ENCODE measurements at regions not wholly inside any gene's neighbourhood (a gene's known extent, or its start where the extent isn't known, plus 50 kb on each side); places are given as distances from the start of the nearest gene placed in this dataset.

DNA sequence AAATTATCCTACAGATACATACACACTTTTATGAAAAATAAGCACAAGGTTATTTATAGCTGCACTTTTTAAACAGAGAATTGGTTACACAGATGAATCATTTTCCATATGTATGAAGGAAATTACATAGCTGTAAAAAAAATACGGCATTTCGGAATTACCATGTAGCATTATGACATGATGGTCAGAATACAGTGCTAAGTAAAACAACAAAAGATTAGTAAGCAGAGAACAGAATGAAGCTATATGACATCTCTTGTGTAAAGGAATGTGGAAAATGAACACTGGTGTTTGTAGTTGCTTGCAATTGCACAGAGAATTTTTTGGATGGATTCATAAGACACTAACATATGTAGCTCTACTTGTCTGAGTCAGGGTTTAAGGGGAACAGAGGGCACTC, 1222.0 kb upstream of the PRKX start:
- no peak for DNase-seq (ENCODE audit: low read depth in 4 of 4, low spot score in 2 of 4)

DNA sequence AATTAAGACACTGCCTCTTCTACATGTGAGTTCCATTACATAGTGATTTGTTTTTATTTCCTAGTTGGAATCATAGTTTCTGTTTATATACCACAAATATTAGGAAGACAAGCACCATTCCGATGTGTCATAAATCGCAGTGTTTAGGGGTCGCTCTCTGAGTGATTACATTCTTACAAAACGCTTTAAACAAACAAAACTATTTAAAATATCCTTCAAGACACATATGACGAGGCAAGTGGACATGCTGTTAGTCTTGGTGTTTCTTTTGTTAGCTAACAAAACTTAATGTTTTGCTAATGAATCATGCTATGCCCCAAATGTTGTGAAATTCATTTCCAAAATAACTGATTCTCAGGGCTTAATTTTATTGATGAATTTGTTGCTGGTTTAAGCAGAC, 1219.3 kb upstream of the PRKX start:
- DNase-seq (ENCODE audit: low read depth in 4 of 4, low spot score in 2 of 4), result no peak

DNA sequence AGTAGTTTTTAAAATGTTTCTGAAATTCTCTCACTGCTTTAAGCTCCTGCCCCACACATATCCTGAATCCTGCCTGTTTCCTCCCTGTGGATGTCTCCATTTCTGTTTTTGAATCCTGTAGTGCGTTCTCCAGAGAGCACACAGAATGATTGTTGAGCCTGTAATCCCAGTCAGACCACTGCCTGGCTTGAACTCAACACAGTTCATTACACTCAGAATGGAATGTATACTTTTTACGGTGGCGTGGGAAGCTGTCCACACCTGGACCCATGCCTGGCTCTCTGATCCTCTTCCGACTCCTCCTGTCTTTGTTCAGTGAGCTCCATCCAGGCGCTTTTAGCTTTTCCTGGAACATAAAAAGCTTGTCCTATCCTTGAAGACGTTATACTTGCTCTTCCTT, 1217.0 kb upstream of the PRKX start:
- no peak for DNase-seq (ENCODE audit: low read depth in 4 of 4, low spot score in 2 of 4)

DNA sequence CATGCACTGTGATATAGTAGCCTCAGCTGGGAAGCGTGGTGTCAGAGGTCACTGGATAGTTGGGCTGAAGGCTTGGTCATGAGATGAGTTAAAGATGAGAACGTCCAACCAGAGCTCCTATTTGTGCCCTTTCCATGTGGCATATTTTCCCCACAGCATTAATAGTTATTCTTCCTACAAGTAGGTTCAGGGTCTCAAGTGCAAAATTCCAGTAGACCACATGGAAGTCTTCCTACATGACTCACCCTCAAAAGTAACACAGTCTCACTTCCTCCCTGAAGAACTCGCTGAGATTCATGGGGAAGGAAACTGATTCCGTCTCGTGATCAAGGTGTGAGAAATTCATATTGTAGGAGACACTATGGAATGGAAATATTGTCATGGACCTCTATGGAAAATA, 1212.5 kb upstream of the PRKX start:
- no peak for DNase-seq (ENCODE audit: low read depth in 4 of 4, low spot score in 2 of 4)

DNA sequence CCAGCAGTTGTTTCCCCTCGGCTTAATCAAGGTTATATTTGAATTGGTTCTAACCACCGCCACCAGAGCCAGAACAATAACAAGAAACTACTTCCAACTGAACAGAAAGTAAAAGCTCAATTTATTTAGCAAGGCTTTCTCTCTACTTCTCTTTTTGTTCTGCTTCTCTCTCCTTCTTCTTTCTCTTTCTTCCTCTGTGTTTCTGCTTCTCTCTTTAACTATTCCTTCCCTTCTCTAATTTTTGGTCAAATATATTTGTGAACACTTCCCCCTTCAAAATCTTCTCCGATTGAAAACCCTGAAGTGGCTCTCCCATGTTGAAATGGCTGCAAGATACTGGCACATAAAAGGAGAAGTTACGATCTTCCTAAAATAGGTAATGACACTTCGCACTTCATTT, 1195.9 kb upstream of the PRKX start:
- no peak for DNase-seq (ENCODE audit: low read depth in 4 of 4, low spot score in 2 of 4)

DNA sequence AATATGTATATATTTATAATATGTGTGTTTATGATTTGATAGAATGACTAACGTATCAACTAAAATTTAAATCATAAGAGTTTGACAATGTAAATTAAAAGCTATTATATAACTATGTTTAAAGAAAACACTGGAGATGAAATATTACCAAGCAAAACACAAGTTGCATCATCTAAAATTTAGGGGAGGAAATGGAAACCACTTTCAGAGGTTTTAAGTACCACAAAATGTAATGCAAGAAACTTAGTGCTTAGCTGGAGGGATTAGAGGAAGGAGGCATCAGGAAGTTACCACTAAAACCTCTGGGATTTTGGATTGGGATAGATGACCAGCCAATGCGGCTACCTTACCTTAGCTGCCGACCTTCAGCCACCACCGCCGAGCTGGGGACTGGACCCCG, 1192.1 kb upstream of the PRKX start:
- no peak for DNase-seq (ENCODE audit: low read depth in 4 of 4, low spot score in 2 of 4)

DNA sequence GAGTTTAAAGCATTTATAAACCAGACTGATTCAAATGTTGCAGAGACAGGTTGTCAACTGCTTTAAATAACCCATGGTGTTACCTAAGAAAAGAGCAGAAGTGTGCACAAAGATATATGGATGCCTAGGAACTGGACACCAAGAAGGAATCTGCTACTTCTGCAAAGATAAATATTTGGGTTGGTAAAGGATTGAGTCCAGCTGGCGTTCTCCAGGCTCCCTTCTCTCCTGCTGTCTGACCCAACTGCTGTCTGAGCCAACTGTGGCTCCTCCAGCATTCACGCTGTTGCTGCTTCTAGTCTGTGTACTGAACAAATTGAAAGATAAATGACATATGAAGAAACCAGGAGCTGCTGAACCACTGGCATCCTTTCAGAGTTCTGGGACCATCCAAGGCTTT, 1167.8 kb upstream of the PRKX start:
- no peak for DNase-seq (ENCODE audit: low read depth in 4 of 4, low spot score in 2 of 4)

DNA sequence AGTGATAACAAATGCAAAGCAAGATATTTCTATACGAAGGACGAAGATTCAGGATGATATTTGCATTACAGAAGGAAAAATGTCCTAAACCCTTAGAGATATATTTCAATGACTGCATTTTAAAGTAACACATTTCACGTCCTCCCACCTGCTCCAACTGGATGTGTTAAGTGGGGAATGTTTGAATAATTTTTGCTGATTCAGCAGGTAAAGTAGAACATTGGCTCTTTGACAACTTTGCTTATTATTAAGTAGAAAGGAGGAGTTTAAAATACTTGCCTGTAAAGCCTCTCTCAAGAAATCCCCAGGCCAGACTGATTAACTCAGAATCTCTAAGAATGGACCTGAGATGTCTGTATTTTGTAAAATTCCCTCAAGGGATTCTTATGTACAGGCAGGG, 1165.2 kb upstream of the PRKX start:
- no peak for DNase-seq (ENCODE audit: low read depth in 4 of 4, low spot score in 2 of 4)

DNA sequence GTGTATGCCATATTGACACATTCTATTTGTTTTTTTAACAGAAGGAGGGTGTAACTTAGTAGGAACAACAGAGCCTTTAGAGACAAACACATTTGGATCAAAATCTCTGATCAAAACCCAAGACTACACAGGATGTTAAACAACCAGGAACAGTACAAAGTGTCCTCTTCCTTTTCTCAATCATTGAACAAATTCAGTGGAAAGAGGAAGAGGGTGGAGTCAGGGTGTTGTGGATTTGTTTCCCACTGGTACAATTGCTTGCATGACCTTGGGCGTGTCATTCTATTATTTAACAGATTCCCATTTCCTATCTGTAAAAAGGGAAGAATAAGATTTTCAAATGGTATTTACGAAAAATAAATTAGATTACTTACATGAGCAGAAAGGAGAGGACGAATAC, 1162.8 kb upstream of the PRKX start:
- no peak for DNase-seq (ENCODE audit: low read depth in 4 of 4, low spot score in 2 of 4)

DNA sequence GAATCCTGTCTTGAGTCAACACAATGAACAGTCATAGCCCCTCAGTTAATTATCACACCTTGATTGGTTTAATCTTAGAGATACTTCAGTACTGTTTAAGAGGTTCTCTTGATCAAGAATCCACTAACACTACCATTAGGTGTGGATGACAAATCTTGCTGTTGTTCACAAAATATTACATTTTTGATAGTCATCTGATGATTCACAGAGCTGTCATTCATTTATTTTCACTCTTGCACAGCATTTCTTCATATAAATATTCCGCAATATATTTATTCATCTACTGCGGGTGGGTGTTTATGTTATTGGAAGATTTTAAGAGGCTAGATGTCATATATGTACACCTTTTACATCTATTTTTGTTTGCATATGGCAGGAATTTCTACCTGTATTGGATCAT, 1138.1 kb upstream of the PRKX start:
- no peak for DNase-seq (ENCODE audit: low read depth in 4 of 4, low spot score in 2 of 4)

DNA sequence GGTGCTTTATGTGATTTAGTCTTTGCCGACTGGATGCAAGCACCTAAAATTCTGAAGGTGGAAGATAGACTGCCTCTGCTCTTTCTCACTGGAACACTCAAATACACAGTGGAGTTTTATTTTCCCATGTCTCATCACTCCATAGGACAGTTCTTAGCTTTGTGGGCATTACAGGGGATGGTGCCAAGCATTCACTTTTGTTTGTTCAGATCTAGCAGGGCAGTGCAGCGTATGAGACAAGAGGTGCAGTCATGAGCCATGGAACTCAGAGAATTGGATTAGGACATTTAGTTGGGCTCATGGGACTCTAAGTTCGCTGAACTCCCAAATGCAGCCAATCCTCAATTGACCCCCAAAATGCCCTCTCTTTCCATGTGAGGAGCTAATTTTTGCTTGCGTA, 1136.9 kb upstream of the PRKX start:
- no peak for DNase-seq (ENCODE audit: low read depth in 4 of 4, low spot score in 2 of 4)

DNA sequence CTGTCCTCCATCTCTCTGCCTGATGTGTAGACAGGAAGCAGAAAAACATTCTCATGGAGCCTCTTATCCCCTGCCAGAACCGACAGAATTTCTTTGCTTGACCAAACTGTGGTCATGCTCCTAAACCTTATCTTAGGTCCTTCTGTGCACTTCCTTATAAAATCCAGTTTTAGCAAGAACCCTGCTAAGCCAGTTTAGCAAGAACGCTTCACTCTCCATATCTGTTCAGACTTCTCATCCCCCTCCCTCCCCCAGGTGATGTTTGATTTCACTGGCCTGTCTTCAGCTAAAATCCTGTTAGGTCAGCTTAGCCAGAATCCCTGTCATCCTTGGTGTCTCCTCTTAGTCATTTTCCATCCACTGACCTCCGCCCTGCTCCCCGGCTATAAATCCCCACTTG, 1130.9 kb upstream of the PRKX start:
- no peak for DNase-seq (ENCODE audit: low read depth in 4 of 4, low spot score in 2 of 4)

DNA sequence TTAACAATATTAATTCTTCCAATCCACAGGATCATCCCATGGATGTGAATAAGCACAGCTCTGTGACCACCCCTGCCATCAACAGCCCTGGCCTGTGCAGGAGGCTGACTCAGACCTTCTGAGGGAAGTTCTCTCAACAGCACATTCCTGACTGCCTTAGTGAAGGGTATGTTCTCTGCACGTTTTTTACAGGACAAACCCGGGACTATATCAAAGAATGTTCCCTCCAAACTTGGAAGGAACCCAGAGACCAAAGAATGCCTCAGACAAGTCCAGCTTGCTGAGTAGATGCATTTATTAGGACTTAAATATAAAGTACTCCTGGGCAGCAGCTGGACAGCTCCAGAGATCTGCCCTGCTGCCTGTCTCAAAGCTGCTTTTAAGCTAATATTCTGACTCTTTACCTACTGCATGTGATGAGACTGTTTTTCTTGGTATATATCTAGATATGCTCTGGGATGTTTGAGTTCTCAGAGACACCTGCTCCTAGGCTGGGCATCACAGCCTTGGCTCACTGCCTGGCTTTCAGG, 1127.8 kb upstream of the PRKX start:
- no peak for DNase-seq (ENCODE audit: low read depth in 4 of 4, low spot score in 2 of 4)

DNA sequence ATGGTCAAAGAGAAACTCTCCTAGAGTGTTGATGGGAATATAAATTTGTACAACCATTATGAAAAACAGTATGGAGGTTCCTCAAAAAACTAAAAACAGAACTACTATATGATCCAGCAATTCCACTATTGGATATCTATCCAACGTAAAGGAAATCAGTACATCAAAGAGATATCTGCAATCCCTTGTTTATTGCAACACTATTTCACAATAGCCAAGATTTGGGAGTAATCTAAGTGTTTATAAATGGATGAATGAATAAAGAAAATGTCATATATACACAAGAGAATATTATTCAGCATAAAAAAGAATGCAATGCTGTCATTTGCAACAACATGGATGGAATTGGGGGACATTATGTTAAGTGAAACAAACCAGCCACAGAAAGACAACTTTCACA, 1118.1 kb upstream of the PRKX start:
- no peak for DNase-seq (ENCODE audit: low read depth in 4 of 4, low spot score in 2 of 4)

DNA sequence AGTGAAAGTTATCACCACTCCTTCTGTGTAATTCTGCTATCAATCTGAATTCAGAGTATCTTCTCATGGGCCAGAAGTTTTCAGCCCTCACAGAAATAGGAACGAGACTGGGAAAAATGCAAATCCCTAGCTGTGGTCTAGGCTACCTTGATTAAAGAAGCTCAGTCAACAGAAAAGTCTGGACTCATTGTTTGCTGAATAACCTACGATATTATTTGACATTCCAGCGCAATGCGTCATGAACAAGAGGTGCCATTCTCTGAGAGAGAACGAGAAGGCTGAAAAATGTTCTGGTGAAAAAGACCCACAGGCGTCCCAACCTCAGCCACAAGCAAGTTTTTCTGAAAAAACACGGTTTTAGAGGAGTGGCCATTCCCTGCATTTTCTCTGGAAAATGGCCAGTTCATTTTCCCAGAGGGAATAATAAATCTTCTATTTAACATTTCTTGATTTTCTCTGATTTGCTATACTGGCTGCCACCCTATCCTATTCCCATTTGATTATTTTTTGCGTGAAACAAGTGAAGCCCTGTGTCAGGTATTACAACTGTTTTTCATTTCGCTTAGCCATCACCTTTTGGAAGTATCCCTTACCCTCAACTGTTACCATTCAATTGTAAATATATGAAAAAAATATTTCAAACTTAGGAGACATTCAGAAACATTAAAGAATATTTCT, 1117.6 kb upstream of the PRKX start:
- no peak for DNase-seq (ENCODE audit: low read depth in 4 of 4, low spot score in 2 of 4)

DNA sequence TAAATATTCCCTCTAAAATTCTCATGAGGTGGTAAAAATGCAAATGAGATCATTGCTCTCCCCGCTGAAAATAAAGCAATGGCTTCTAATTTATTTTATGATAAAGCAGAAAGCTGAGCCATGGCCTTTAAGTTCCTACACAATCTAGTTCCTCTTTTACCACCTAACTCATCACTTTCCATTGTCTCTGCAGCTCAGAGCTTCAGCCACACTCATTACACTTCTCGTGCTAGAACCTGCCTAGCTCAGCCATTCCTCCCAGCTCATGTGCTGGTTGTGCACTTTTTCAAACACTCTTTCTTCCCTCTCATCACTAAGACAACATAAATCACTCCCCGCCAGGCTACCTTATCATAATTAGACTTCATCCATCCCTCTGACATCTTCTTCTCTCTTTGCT, 1112.1 kb upstream of the PRKX start:
- no peak for DNase-seq (ENCODE audit: low read depth in 4 of 4, low spot score in 2 of 4)

DNA sequence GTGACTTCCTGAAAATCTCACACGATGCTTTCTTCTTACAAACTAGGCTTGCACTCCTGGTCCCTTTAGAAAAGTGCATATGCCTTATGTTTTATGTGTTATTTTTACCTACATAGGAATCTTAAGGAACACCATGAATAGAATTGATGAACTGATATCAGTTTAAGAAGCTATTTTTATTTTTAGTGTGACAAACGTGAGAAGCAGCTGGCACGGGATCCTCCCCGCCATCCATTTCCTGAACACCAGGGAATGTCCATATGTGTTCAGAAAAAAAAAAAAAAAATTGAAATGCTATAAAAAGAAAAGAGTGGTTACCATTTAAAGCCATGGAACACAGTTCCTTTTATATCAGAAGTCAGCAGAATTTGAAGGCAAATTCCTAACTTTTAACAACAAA, 1096.1 kb upstream of the PRKX start:
- no peak for DNase-seq (ENCODE audit: low read depth in 4 of 4, low spot score in 2 of 4)

DNA sequence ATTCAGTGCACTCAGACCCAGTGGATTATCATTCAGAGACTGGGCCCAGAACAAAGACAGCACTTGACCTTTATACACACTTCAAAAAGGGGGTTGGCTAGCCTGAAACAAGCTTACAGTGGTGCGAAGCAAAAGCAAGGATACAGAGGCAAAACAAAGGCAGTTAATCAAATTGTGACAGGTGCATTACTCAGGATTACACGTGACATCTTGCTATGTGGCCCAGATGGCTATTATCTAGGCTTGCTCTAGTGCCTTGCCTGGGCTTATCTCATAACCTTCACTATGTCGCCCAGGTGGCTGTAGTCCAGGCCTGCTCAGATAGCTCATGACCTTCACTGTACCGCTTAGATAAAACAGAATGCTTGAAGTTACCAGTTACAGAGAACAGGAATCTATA, 1092.1 kb upstream of the PRKX start:
- DNase-seq (ENCODE audit: low read depth in 4 of 4, low spot score in 2 of 4), result no peak

DNA sequence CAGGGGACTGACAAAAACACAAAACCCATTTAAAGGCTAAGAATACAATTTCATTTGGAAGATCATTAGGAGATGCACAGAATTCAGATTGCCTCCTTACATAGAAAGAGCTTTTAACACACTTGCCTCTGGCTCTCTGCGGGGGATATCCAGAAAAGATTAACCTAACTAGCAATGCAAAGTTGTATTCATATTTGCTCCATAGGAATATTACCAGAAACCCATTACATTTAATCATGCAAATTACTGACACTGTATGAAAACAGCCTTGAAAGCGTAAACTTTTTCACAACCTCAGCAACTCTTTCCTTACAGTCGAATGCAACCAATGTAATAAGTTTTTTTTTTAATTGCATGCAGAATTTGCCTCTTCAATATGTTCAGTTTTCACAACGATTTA, 1087.3 kb upstream of the PRKX start:
- no peak for DNase-seq (ENCODE audit: low read depth in 4 of 4, low spot score in 2 of 4)

DNA sequence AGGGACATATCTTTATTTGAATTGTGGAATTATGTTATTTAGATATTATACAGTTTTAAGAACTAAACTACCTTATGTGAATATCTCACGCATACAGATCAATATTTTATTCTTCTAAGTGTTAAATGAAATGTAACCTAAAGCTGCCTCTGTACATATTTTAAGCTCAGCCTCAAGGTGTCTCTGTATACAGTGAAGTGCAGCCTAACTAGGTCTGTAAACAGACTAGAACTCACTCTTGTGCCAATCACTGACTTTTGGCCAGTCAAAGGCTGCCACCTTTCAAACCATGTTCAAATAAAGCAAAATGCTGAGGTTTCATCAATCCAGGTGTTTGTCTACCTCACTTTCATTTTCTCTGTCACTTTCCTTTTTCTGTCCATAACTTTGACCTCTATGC, 1074.5 kb upstream of the PRKX start:
- DNase-seq (ENCODE audit: low read depth in 4 of 4, low spot score in 2 of 4), result no peak

DNA sequence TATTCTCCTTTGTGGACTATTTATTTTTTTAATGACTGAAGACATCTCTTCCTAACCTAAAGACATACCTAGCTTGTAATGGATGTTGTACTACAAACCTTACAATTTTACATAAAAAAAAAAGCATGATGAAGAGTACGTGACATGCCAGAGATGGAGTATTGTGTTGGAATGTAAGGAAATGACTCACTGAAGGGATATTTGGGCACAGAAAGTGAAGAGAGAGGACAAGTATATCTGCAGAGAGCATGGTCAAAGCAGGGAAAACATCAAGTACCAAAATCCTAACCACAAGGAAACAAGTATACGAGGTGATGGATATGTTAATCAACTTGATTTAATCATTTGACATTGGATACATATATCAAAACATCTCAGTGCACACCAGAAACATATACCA, 1051.4 kb upstream of the PRKX start:
- DNase-seq (ENCODE audit: low read depth in 4 of 4, low spot score in 2 of 4), result no peak

DNA sequence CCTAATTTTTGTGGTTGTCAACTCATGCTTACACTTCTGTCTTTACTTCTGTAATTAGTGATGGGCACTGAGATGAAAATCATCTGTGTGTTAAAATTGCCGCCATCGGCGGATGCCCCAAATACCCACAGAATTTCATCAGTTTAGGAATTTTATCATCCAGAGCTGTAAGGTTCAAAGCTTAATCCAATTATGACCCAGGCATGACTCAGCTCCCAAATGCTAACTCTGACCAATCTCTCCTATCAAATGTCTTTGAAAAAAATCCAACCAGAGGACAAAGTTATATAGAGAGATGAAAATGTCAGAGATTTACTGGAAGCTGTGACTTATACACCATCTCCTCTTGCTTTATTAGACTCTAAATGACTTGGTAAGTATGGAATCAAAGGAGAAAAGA, 1048.7 kb upstream of the PRKX start:
- DNase-seq (ENCODE audit: low read depth in 4 of 4, low spot score in 2 of 4), result no peak

Measured in left renal cortex interstitium (tissue), 4 donors.